Esophagus squamous epithelium (tissue), 4 donors: ENCODE measurements at regions not wholly inside any gene's neighbourhood (a gene's known extent, or its start where the extent isn't known, plus 50 kb on each side); places are given as distances from the start of the nearest gene placed in this dataset.

Experiments used
- POLR2A ChIP-seq, 4 donors: fragments of 450-650 bp; IDR thresholded peaks; one replicate each; pipeline ENCODE4 v1.6.1; 2017; ENCODE audit warnings: antibody characterized with exemption in 4 of 4, mild to moderate bottlenecking in 4 of 4, moderate library complexity in 3 of 4
- TF ChIP-seq, protein P1 (sequence below), 6 experiments: fragments of 450-650 bp in 4 of 6; fragments of 200-600 bp in 2 of 6; sonication (generic) in 2 of 6; IDR thresholded peaks; one replicate each; pipeline ENCODE4 v1.5.1; 2016 to 2019; ENCODE audit warnings: antibody characterized with exemption in 6 of 6, mild to moderate bottlenecking in 4 of 6, moderate library complexity in 4 of 6

DNA sequence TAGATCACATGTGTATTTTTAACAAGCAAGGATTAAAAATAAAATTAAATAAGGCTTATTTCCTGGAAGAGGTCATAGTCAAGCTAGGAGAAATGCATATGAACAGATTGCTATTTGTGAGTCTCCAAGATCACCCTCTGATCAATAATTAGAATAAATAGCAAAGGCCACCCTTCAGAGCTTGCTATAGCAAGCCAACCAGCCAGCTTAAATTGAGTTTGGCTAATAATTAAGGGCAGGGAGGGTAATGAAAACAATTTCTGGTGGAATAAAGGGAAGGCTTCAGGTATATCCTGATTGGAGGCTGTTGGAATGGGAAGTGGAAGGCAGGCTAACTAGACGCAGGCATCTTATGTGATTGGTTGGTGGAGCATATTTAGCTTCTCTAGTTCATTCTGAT lies 403.5 kb downstream of the ARL4A start:
- TF ChIP-seq, protein P1, sequence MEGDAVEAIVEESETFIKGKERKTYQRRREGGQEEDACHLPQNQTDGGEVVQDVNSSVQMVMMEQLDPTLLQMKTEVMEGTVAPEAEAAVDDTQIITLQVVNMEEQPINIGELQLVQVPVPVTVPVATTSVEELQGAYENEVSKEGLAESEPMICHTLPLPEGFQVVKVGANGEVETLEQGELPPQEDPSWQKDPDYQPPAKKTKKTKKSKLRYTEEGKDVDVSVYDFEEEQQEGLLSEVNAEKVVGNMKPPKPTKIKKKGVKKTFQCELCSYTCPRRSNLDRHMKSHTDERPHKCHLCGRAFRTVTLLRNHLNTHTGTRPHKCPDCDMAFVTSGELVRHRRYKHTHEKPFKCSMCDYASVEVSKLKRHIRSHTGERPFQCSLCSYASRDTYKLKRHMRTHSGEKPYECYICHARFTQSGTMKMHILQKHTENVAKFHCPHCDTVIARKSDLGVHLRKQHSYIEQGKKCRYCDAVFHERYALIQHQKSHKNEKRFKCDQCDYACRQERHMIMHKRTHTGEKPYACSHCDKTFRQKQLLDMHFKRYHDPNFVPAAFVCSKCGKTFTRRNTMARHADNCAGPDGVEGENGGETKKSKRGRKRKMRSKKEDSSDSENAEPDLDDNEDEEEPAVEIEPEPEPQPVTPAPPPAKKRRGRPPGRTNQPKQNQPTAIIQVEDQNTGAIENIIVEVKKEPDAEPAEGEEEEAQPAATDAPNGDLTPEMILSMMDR (IDR thresholded peaks at IDR 0.05) = no peak
- no peak for TF ChIP-seq POLR2A (IDR thresholded peaks at IDR 0.05)
